ENCODE measurements at regions not wholly inside any gene's neighbourhood (a gene's known extent, or its start where the extent isn't known, plus 50 kb on each side); places are given as distances from the start of the nearest gene placed in this dataset.

GRCh38 chr2:104447831-104448434 is 406.0 kb upstream of the POU3F3 start:
- peaks cover 3% of the 10 kb centered on the region for H3K9me3 ChIP-seq (ENCODE audit: control insufficient read depth, low read length)
- 67% methylated on average over 1 of the region's 2 CpGs; no CpG with 5 or more reads in 1 of the 2 experiments for WGBS, 2 experiments (ENCODE audit: insufficient coverage in 2 of 2)
- H3K4me1 ChIP-seq (ENCODE audit: control insufficient read depth, insufficient read depth, low read length, poor library complexity, severe bottlenecking): peaks cover 7% of the 10 kb centered on the region
- no peaks in the 10 kb centered on the region for H3K36me3 ChIP-seq (ENCODE audit: control insufficient read depth, insufficient read depth, low read length)
- H3K27ac ChIP-seq (ENCODE audit: low read depth, low read length, severe bottlenecking): no peak overlapping the region
- no peak overlapping the region for H3K4me3 ChIP-seq (ENCODE audit: extremely low read depth, insufficient read depth, low read length, poor library complexity, severe bottlenecking)

- Histone ChIP-seq H3K27ac (ENCODE audit: low read depth, low read length, severe bottlenecking) (peak overlapping the region; percentile 31), H3K4me3 (ENCODE audit: extremely low read depth, insufficient read depth, low read length, poor library complexity, severe bottlenecking) (no peak overlapping the region), H3K9me3 (ENCODE audit: control insufficient read depth, low read length) (no peaks in the 10 kb centered on the region), H3K4me1 (ENCODE audit: control insufficient read depth, insufficient read depth, low read length, poor library complexity, severe bottlenecking) (peaks cover 7% of the 10 kb centered on the region), H3K36me3 (ENCODE audit: control insufficient read depth, insufficient read depth, low read length) (no peaks in the 10 kb centered on the region)
- WGBS, 2 experiments (ENCODE audit: insufficient coverage in 2 of 2): 77% methylated on average over 4 of the region's 5 CpGs; no CpG with 5 or more reads in 1 of the 2 experiments
These were observed 405.1 kb upstream of the POU3F3 start for GRCh38 chr2:104448661-104449440.

GRCh38 chr2:104452558-104452957 is 401.4 kb upstream of the POU3F3 start:
- Histone ChIP-seq H3K4me3 (ENCODE audit: extremely low read depth, insufficient read depth, low read length, poor library complexity, severe bottlenecking) (no peak overlapping the region), H3K36me3 (ENCODE audit: control insufficient read depth, insufficient read depth, low read length) (no peaks in the 10 kb centered on the region), H3K4me1 (ENCODE audit: control insufficient read depth, insufficient read depth, low read length, poor library complexity, severe bottlenecking) (no peaks in the 10 kb centered on the region), H3K9me3 (ENCODE audit: control insufficient read depth, low read length) (no peaks in the 10 kb centered on the region), H3K27ac (ENCODE audit: low read depth, low read length, severe bottlenecking) (no peak overlapping the region)
- no CpG with 5 or more reads among the region's 2 CpGs for WGBS, 2 experiments (ENCODE audit: insufficient coverage in 2 of 2)

GRCh38 chr2:104462731-104463130 is 391.2 kb upstream of the POU3F3 start:
- 90 to 100% methylated on average over 1 to 2 of the region's 2 CpGs for WGBS, 2 experiments (ENCODE audit: insufficient coverage in 2 of 2)

GRCh38 chr2:104465981-104466380 is 387.9 kb upstream of the POU3F3 start:
- Histone ChIP-seq H3K4me3 (ENCODE audit: extremely low read depth, insufficient read depth, low read length, poor library complexity, severe bottlenecking) (no peak overlapping the region), H3K4me1 (ENCODE audit: control insufficient read depth, insufficient read depth, low read length, poor library complexity, severe bottlenecking) (no peaks in the 10 kb centered on the region)
- WGBS, 2 experiments (ENCODE audit: insufficient coverage in 2 of 2): 77 to 95% methylated on average over 3 of the region's 4 CpGs

More at GRCh38 chr2:104462731-104463130, 391.2 kb upstream of the POU3F3 start:
- H3K36me3 ChIP-seq (ENCODE audit: control insufficient read depth, insufficient read depth, low read length): no peaks in the 10 kb centered on the region
- H3K27ac ChIP-seq (ENCODE audit: low read depth, low read length, severe bottlenecking): no peak overlapping the region
- no peak overlapping the region for H3K4me3 ChIP-seq (ENCODE audit: extremely low read depth, insufficient read depth, low read length, poor library complexity, severe bottlenecking)
- no peaks in the 10 kb centered on the region for H3K4me1 ChIP-seq (ENCODE audit: control insufficient read depth, insufficient read depth, low read length, poor library complexity, severe bottlenecking)
- no peaks in the 10 kb centered on the region for H3K9me3 ChIP-seq (ENCODE audit: control insufficient read depth, low read length)

GRCh38 chr2:104468846-104469245 is 385.1 kb upstream of the POU3F3 start:
- Histone ChIP-seq H3K4me3 (ENCODE audit: extremely low read depth, insufficient read depth, low read length, poor library complexity, severe bottlenecking) (no peak overlapping the region), H3K27ac (ENCODE audit: low read depth, low read length, severe bottlenecking) (no peak overlapping the region), H3K36me3 (ENCODE audit: control insufficient read depth, insufficient read depth, low read length) (no peaks in the 10 kb centered on the region), H3K9me3 (ENCODE audit: control insufficient read depth, low read length) (no peaks in the 10 kb centered on the region), H3K4me1 (ENCODE audit: control insufficient read depth, insufficient read depth, low read length, poor library complexity, severe bottlenecking) (no peaks in the 10 kb centered on the region)
- WGBS, 2 experiments (ENCODE audit: insufficient coverage in 2 of 2): 88 to 100% methylated on average over 2 to 5 of the region's 6 CpGs

More at GRCh38 chr2:104465981-104466380, 387.9 kb upstream of the POU3F3 start:
- H3K27ac ChIP-seq (ENCODE audit: low read depth, low read length, severe bottlenecking): no peak overlapping the region
- H3K9me3 ChIP-seq (ENCODE audit: control insufficient read depth, low read length): no peaks in the 10 kb centered on the region
- H3K36me3 ChIP-seq (ENCODE audit: control insufficient read depth, insufficient read depth, low read length): no peaks in the 10 kb centered on the region

- Histone ChIP-seq H3K9me3 (ENCODE audit: control insufficient read depth, low read length) (no peaks in the 10 kb centered on the region), H3K27ac (ENCODE audit: low read depth, low read length, severe bottlenecking) (no peak overlapping the region), H3K4me3 (ENCODE audit: extremely low read depth, insufficient read depth, low read length, poor library complexity, severe bottlenecking) (no peak overlapping the region), H3K4me1 (ENCODE audit: control insufficient read depth, insufficient read depth, low read length, poor library complexity, severe bottlenecking) (no peaks in the 10 kb centered on the region), H3K36me3 (ENCODE audit: control insufficient read depth, insufficient read depth, low read length) (no peaks in the 10 kb centered on the region)
- WGBS, 2 experiments (ENCODE audit: insufficient coverage in 2 of 2): 86 to 100% methylated on average over 1 of the region's 2 CpGs
These were observed 381.8 kb upstream of the POU3F3 start for GRCh38 chr2:104472076-104472475.

GRCh38 chr2:104473546-104473945 is 380.4 kb upstream of the POU3F3 start:
- WGBS, 2 experiments (ENCODE audit: insufficient coverage in 2 of 2): 60 to 94% methylated on average over 1 to 2 of the region's 2 CpGs
- Histone ChIP-seq H3K9me3 (ENCODE audit: control insufficient read depth, low read length) (no peaks in the 10 kb centered on the region), H3K4me1 (ENCODE audit: control insufficient read depth, insufficient read depth, low read length, poor library complexity, severe bottlenecking) (no peaks in the 10 kb centered on the region), H3K36me3 (ENCODE audit: control insufficient read depth, insufficient read depth, low read length) (no peaks in the 10 kb centered on the region), H3K4me3 (ENCODE audit: extremely low read depth, insufficient read depth, low read length, poor library complexity, severe bottlenecking) (no peak overlapping the region), H3K27ac (ENCODE audit: low read depth, low read length, severe bottlenecking) (no peak overlapping the region)

GRCh38 chr2:104474716-104475115 is 379.2 kb upstream of the POU3F3 start:
- WGBS, 2 experiments (ENCODE audit: insufficient coverage in 2 of 2): 94 to 98% methylated on average over 4 to 5 of the region's 6 CpGs
- Histone ChIP-seq H3K4me3 (ENCODE audit: extremely low read depth, insufficient read depth, low read length, poor library complexity, severe bottlenecking) (no peak overlapping the region), H3K27ac (ENCODE audit: low read depth, low read length, severe bottlenecking) (no peak overlapping the region), H3K9me3 (ENCODE audit: control insufficient read depth, low read length) (no peaks in the 10 kb centered on the region), H3K36me3 (ENCODE audit: control insufficient read depth, insufficient read depth, low read length) (no peaks in the 10 kb centered on the region), H3K4me1 (ENCODE audit: control insufficient read depth, insufficient read depth, low read length, poor library complexity, severe bottlenecking) (no peaks in the 10 kb centered on the region)

GRCh38 chr2:104476075-104476474 is 377.8 kb upstream of the POU3F3 start:
- WGBS, 2 experiments (ENCODE audit: insufficient coverage in 2 of 2): no CpG with 5 or more reads among the region's 3 CpGs
- H3K27ac ChIP-seq (ENCODE audit: low read depth, low read length, severe bottlenecking): no peak overlapping the region
- H3K36me3 ChIP-seq (ENCODE audit: control insufficient read depth, insufficient read depth, low read length): no peaks in the 10 kb centered on the region
- no peaks in the 10 kb centered on the region for H3K9me3 ChIP-seq (ENCODE audit: control insufficient read depth, low read length)
- no peak overlapping the region for H3K4me3 ChIP-seq (ENCODE audit: extremely low read depth, insufficient read depth, low read length, poor library complexity, severe bottlenecking)
- no peaks in the 10 kb centered on the region for H3K4me1 ChIP-seq (ENCODE audit: control insufficient read depth, insufficient read depth, low read length, poor library complexity, severe bottlenecking)

- no peak overlapping the region for H3K27ac ChIP-seq (ENCODE audit: low read depth, low read length, severe bottlenecking)
- WGBS, 2 experiments (ENCODE audit: insufficient coverage in 2 of 2): 94 to 100% methylated on average over 1 to 2 of the region's 4 CpGs
- no peaks in the 10 kb centered on the region for H3K4me1 ChIP-seq (ENCODE audit: control insufficient read depth, insufficient read depth, low read length, poor library complexity, severe bottlenecking)
- no peaks in the 10 kb centered on the region for H3K9me3 ChIP-seq (ENCODE audit: control insufficient read depth, low read length)
- H3K4me3 ChIP-seq (ENCODE audit: extremely low read depth, insufficient read depth, low read length, poor library complexity, severe bottlenecking): no peak overlapping the region
- no peaks in the 10 kb centered on the region for H3K36me3 ChIP-seq (ENCODE audit: control insufficient read depth, insufficient read depth, low read length)
These were observed 377.3 kb upstream of the POU3F3 start for GRCh38 chr2:104476563-104476988.
